Right atrium auricular region (tissue), 2 donors: ENCODE measurements at regions not wholly inside any gene's neighbourhood (a gene's known extent, or its start where the extent isn't known, plus 50 kb on each side); places are given as distances from the start of the nearest gene placed in this dataset.
"Not testable (repeated sequence)": the region's sequence is repeated elsewhere in the genome, so short reads cannot be mapped to it uniquely, and the experiment has no call there.

Experiments
- DNase-seq: peaks from one replicate; pipeline ENCODE4 v3.0.0-alpha.2; 2019; ENCODE audit warnings: low spot score
- H3K27ac ChIP-seq, 2 donors: fragments of 200-600 bp; sonication (generic); 1 replicate in 1 of 2; 2 replicates in 1 of 2; pipeline ENCODE4 v1.5.1; 2016 to 2019
- H3K27me3 ChIP-seq, 2 donors: fragments of 200-600 bp; sonication (generic); one replicate each; pipeline versions ENCODE4 v1.5.1 to v1.6.0; 2017 to 2019
- H3K36me3 ChIP-seq: fragments of 200-600 bp; sonication (generic); one replicate; pipeline ENCODE4 v1.5.1; 2016
- H3K4me1 ChIP-seq, 2 donors: fragments of 200-600 bp; sonication (generic); one replicate each; pipeline versions ENCODE4 v1.5.1 to v1.6.0; 2017 to 2019
- H3K4me3 ChIP-seq, 2 donors: fragments of 200-600 bp; sonication (generic); 1 replicate in 1 of 2; 2 replicates in 1 of 2; pipeline ENCODE4 v1.5.1; 2017 to 2019; ENCODE audit warnings: mild to moderate bottlenecking in 1 of 2, moderate library complexity in 1 of 2
- H3K9me3 ChIP-seq, 2 donors: fragments of 200-600 bp; sonication (generic); one replicate each; pipeline ENCODE4 v1.5.1; 2019
- TF ChIP-seq, protein P1 (sequence below), 2 donors: fragments of 200-600 bp; sonication (generic); IDR thresholded peaks; one replicate each; pipeline ENCODE4 v1.5.1; 2019; ENCODE audit warnings: antibody characterized with exemption in 2 of 2

DNA sequence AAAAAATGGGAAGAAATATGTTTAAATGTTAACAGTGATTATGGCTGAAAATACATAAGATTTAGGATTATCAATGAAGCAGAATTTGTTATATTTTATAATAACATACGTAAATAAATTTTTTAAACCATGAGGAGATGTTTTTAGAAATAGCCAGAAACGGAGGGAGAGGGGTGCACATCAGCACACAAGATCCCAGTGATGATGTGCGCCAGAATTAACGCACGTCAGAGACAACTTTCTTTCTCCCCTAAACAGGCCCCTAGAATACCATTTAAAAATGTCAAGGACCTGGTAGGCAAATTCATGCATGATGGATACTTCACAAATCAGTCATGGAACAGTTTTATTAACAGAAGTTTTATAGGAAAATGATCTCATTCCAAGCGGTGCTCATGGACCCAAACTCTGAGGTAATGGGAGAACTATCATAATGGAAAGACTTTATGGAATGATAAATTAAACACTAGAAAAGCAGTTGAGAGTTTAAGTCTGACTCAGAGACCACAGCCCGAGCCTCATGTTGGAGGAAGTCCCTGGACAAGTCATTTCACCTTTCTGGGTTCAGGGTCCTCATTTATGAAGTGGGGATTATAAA, 258.9 kb upstream of the GAS1 start:
- no peak for DNase-seq
- no peaks in the 10 kb centered on the region for H3K36me3 ChIP-seq
- no peaks in the 10 kb centered on the region for H3K9me3 ChIP-seq
- no peaks in the 10 kb centered on the region for H3K4me1 ChIP-seq
- TF ChIP-seq, protein P1, sequence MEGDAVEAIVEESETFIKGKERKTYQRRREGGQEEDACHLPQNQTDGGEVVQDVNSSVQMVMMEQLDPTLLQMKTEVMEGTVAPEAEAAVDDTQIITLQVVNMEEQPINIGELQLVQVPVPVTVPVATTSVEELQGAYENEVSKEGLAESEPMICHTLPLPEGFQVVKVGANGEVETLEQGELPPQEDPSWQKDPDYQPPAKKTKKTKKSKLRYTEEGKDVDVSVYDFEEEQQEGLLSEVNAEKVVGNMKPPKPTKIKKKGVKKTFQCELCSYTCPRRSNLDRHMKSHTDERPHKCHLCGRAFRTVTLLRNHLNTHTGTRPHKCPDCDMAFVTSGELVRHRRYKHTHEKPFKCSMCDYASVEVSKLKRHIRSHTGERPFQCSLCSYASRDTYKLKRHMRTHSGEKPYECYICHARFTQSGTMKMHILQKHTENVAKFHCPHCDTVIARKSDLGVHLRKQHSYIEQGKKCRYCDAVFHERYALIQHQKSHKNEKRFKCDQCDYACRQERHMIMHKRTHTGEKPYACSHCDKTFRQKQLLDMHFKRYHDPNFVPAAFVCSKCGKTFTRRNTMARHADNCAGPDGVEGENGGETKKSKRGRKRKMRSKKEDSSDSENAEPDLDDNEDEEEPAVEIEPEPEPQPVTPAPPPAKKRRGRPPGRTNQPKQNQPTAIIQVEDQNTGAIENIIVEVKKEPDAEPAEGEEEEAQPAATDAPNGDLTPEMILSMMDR (IDR thresholded peaks at IDR 0.05): no peak
- no peak overlapping the region for H3K27ac ChIP-seq
- H3K27me3 ChIP-seq: no peaks in the 10 kb centered on the region
- H3K4me3 ChIP-seq: no peak overlapping the region

DNA sequence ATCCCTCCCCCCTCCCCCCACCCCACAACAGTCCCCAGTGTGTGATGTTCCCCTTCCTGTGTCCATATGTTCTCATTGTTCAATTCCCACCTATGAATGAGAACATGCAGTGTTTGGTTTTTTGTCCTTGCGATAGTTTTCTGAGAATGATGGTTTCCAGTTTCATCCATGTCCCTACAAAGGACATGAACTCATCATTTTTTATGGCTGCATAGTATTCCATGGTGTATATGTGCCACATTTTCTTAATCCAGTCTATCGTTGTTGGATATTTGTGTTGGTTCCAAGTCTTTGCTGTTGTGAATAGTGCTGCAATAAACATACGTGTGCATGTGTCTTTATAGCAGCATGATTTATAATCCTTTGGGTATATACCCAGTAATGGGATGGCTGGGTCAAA, 263.4 kb upstream of the GAS1 start:
- not testable (repeated sequence) for DNase-seq, H3K27me3 ChIP-seq, H3K9me3 ChIP-seq, H3K4me3 ChIP-seq, H3K4me1 ChIP-seq, H3K27ac ChIP-seq, H3K36me3 ChIP-seq

DNA sequence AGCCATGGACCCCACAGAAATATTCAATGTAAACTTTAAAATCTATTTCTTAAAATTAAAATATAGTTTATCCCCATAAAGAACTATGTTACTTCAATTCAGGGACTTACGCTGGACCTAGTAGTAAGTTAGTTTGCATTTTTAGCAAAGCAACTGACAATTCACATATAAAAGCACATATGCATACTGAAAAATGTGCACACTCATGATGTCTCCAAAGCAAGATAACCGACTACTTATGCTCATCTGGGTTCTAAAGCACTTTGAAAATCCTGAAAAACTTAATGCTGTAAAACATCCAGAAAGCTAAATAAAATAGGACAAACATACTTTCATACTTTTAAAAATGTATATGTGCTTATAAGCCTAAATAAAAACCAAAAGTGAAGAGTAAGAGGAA, 264.4 kb upstream of the GAS1 start:
- H3K27me3 ChIP-seq: no peaks in the 10 kb centered on the region
- H3K4me1 ChIP-seq: no peaks in the 10 kb centered on the region
- H3K27ac ChIP-seq: no peak overlapping the region
- TF ChIP-seq, protein P1 (IDR thresholded peaks at IDR 0.05): no peak
- no peaks in the 10 kb centered on the region for H3K36me3 ChIP-seq
- DNase-seq: no peak
- H3K4me3 ChIP-seq: no peak overlapping the region
- H3K9me3 ChIP-seq: no peaks in the 10 kb centered on the region

DNA sequence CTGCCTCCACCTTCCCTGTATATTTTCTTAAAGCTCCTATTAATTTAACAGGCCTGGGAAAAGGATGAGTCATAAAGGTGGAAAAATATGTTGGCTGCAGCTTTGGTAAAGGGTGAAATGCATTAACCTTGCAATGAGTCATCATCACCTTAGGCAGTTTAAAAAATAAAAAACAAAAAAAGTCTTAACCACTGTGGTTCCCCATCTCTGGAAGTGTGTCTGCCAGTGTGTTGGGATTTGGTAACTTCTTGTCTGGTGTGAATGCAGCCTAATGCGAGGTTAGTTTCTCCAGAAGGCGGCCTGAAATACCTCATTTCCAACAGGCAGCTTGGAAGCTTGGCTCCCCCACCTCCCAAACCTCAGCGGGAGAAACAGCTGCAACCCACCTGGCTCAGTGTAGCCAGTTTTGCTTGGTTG, 265.3 kb upstream of the GAS1 start:
- no peak overlapping the region for H3K27ac ChIP-seq
- no peak overlapping the region for H3K4me3 ChIP-seq
- DNase-seq: no peak
- H3K27me3 ChIP-seq: no peaks in the 10 kb centered on the region
- H3K4me1 ChIP-seq: no peaks in the 10 kb centered on the region
- H3K9me3 ChIP-seq: no peaks in the 10 kb centered on the region
- TF ChIP-seq, protein P1 (IDR thresholded peaks at IDR 0.05): no peak
- no peaks in the 10 kb centered on the region for H3K36me3 ChIP-seq

DNA sequence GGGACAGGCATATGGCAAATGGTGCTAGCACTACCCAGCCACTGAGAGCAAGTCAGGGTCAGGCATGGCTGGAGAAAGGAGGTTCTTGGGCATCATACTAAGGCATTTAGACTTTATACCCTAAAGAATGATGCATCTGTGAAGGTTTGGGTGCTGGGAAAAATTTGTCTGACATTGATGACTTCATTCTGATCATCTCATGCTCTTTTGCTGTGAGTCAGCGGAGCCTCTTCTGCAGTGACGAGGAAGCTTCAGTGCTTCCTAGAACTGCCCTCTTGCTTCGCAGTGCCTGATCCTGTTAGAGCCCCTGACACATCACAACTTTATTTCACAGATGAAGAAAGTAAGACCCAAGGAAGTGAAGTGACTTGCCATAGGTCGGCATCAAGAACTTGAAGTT, 266.6 kb upstream of the GAS1 start:
- Histone ChIP-seq H3K4me1 (no peaks in the 10 kb centered on the region), H3K27ac (no peak overlapping the region), H3K27me3 (no peaks in the 10 kb centered on the region), H3K4me3 (no peak overlapping the region), H3K36me3 (no peaks in the 10 kb centered on the region), H3K9me3 (no peaks in the 10 kb centered on the region)
- no peak for DNase-seq
- TF ChIP-seq, protein P1 (IDR thresholded peaks at IDR 0.05): no peak

DNA sequence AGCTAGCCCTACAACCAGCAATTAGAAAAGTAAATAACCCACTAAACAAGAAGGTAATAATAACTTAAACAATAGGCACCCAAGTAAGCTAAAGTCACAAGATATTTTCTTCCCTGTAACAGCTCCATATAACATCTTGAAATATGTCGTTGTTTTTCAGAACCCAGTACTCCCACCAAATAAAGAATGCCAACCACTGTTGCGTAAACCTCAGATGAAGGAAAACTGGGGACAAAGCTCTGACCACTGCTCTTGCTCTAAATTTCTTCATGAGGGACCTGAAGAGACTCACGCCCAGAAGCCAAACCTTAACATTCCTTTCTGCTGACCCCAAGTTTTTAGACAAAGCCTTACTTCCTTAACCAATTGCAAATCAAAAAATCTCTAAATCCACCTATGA, 267.7 kb upstream of the GAS1 start:
- Histone ChIP-seq H3K9me3 (no peaks in the 10 kb centered on the region), H3K4me1 (no peaks in the 10 kb centered on the region), H3K27me3 (no peaks in the 10 kb centered on the region), H3K36me3 (no peaks in the 10 kb centered on the region), H3K4me3 (no peak overlapping the region), H3K27ac (no peak overlapping the region)
- no peak for DNase-seq
- TF ChIP-seq, protein P1 (IDR thresholded peaks at IDR 0.05): no peak
